ENCODE measurements at regions not wholly inside any gene's neighbourhood (a gene's known extent, or its start where the extent isn't known, plus 50 kb on each side); places are given as distances from the start of the nearest gene placed in this dataset.

GRCh38 chr20:52530571-52530970, 339.0 kb upstream of the ZFP64 start:
- Mint-ChIP-seq H3K4me1 (peaks cover 6% of the 10 kb centered on the region; the same call in 1 of the 2 replicates), H3K27me3 (ENCODE audit: low read depth) (no peaks in the 10 kb centered on the region; the same call in 1 of the 2 replicates), H3K4me3 (no peak overlapping the region), H3K27ac (no peak overlapping the region), H3K36me3 (peaks cover 2% of the 10 kb centered on the region; the same call in 1 of the 2 replicates), H3K9me3 (peaks cover 17% of the 10 kb centered on the region)
- DNase-seq (ENCODE audit: low spot score) (no peak), ATAC-seq (no peak)
- CTCF ChIA-PET = interaction anchor here (1.5 kb wide), 1 partner anchor 219 kb away, joined by 3 read pairs; no protein-coding TSS in a partner anchor
- POLR2A ChIA-PET = no interaction called here
- TF ChIP-seq ZNF232 (CRISPR knock-in tag; IDR thresholded peaks at IDR 0.05) = no peak
- TF ChIP-seq FOXP4 (CRISPR knock-in tag; IDR thresholded peaks at IDR 0.05) = no peak
- no peak for TF ChIP-seq ZNF512 (CRISPR knock-in tag; IDR thresholded peaks at IDR 0.05; ENCODE audit: borderline replicate concordance)
- TF ChIP-seq CDX4 (CRISPR knock-in tag; IDR thresholded peaks at IDR 0.05; ENCODE audit: borderline replicate concordance) = no peak
- TF ChIP-seq SMAD3 (CRISPR knock-in tag; IDR thresholded peaks at IDR 0.05; ENCODE audit: borderline replicate concordance) = no peak
- TF ChIP-seq ATF6 (CRISPR knock-in tag; IDR thresholded peaks at IDR 0.05) = no peak
- no peak for TF ChIP-seq JAZF1 (CRISPR knock-in tag; IDR thresholded peaks at IDR 0.05)
- TF ChIP-seq AR (CRISPR knock-in tag; IDR thresholded peaks at IDR 0.05) = no peak
- TF ChIP-seq ZNF425 (CRISPR knock-in tag; conservative IDR thresholded peaks at IDR 0.05) = no peak
- TF ChIP-seq USF1 (CRISPR knock-in tag; IDR thresholded peaks at IDR 0.05) = no peak

GRCh38 chr20:52529826-52530225, 338.2 kb upstream of the ZFP64 start:
- peaks cover 6% of the 10 kb centered on the region; the same call in 1 of the 2 replicates for H3K4me1 Mint-ChIP-seq
- H3K36me3 Mint-ChIP-seq = peaks cover 2% of the 10 kb centered on the region; the same call in 1 of the 2 replicates
- no peak overlapping the region for H3K4me3 Mint-ChIP-seq
- ATAC-seq (no peak), DNase-seq (ENCODE audit: low spot score) (no peak)
- ChIA-PET CTCF (interaction anchor here (1.5 kb wide), 1 partner anchor 218 kb away, joined by 3 read pairs; no protein-coding TSS in a partner anchor), POLR2A (no interaction called here)
- no peaks in the 10 kb centered on the region; the same call in 1 of the 2 replicates for H3K27me3 Mint-ChIP-seq (ENCODE audit: low read depth)
- H3K9me3 Mint-ChIP-seq = peaks cover 17% of the 10 kb centered on the region
- no peak overlapping the region for H3K27ac Mint-ChIP-seq
- no peak for TF ChIP-seq ARID4B (CRISPR knock-in tag; IDR thresholded peaks at IDR 0.05; ENCODE audit: borderline replicate concordance)
- no peak for TF ChIP-seq HMGXB4 (CRISPR knock-in tag; IDR thresholded peaks at IDR 0.05)
- no peak for TF ChIP-seq E2F5 (CRISPR knock-in tag; IDR thresholded peaks at IDR 0.05)

Measured in WTC11 (cell line).